ENCODE measurements at regions not wholly inside any gene's neighbourhood (a gene's known extent, or its start where the extent isn't known, plus 50 kb on each side); places are given as distances from the start of the nearest gene placed in this dataset.

- no peak overlapping the region for H3K14ac ChIP-seq (ENCODE audit: insufficient read length)
- H4K91ac ChIP-seq (replicated peaks; ENCODE audit: insufficient read length, low read length) = no peak overlapping the region
- 0 out of 2 replicates have a peak overlapping the region, but pooled peaks have one; percentile 11 for H2AFZ ChIP-seq (ENCODE audit: low read length)
- H3K4ac ChIP-seq (replicated peaks; ENCODE audit: insufficient read length, low read depth, low read length) = no peak overlapping the region
- WGBS, 2 experiments (ENCODE audit: extremely low coverage in 1 of 2, insufficient coverage in 1 of 2, insufficient read length in 1 of 2, insufficient replicate concordance in 2 of 2, low coverage in 1 of 2, low lambda C conversion rate in 2 of 2, missing lambda C conversion rate in 1 of 2) = 92% methylated on average over 33 of the region's 33 CpGs; no CpG with 5 or more reads in 1 of the 2 experiments
- no peak overlapping the region for H2AK5ac ChIP-seq (ENCODE audit: low read depth, low read length)
- TF ChIP-seq MAX (IDR thresholded peaks at IDR 0.05) (no peak), BACH1 (IDR thresholded peaks at IDR 0.05; ENCODE audit: low read length) (no peak), BCL11A (IDR thresholded peaks at IDR 0.05; ENCODE audit: low read depth in 2 of 2, low read length in 2 of 2) (no peak), TCF12 (IDR thresholded peaks at IDR 0.05; ENCODE audit: low read depth, low read length) (no peak), CHD2 (IDR thresholded peaks at IDR 0.05; ENCODE audit: low read length) (no peak), RAD21 (IDR thresholded peaks at IDR 0.05 in 1 of 2, conservative IDR thresholded peaks at IDR 0.05 in 1 of 2; ENCODE audit: low read depth in 2 of 2, low read length in 2 of 2) (no peak), SP4 (IDR thresholded peaks at IDR 0.05; ENCODE audit: low read length) (no peak)
- H3K18ac ChIP-seq (ENCODE audit: extremely low read depth, low read length) = no peak overlapping the region
- no peaks in the 10 kb centered on the region for H3K36me3 ChIP-seq (ENCODE audit: control insufficient read depth in 2 of 4, insufficient read depth in 4 of 4, low read length in 3 of 4)
- H3K4me1 ChIP-seq (replicated peaks in 1 of 4; ENCODE audit: control insufficient read depth in 3 of 4, insufficient read depth in 4 of 4, low read length in 3 of 4) = peaks cover 0 to 6% (median 0%) of the 10 kb centered on the region in 4 experiments; a peak in 3 of 7 replicates
- H3K23ac ChIP-seq (ENCODE audit: insufficient read length) = no peak overlapping the region
- no peaks in the 10 kb centered on the region for H4K20me1 ChIP-seq (replicated peaks in 1 of 2; ENCODE audit: control insufficient read depth in 1 of 2, insufficient read depth in 2 of 2, low read length in 2 of 2)
- H2BK120ac ChIP-seq (replicated peaks; ENCODE audit: low read depth, low read length) = no peak overlapping the region
- H3K4me2 ChIP-seq (ENCODE audit: insufficient read depth in 1 of 2, low read depth in 2 of 2, low read length in 2 of 2) = no peak overlapping the region
- H3K4me3 ChIP-seq (ENCODE audit: extremely low read depth in 1 of 4, insufficient read depth in 2 of 4, low read depth in 3 of 4, low read length in 4 of 4) = no peak overlapping the region
- no peak overlapping the region; the same call in 1 of the 2 replicates for H2BK12ac ChIP-seq (ENCODE audit: low read depth, low read length)
- no peak overlapping the region for H3K27ac ChIP-seq (ENCODE audit: low read depth, low read length)
- H3K27me3 ChIP-seq (replicated peaks in 1 of 4; ENCODE audit: control insufficient read depth in 3 of 4, extremely low read depth in 1 of 4, insufficient read depth in 3 of 4, low read length in 3 of 4) = no peaks in the 10 kb centered on the region
- no peak overlapping the region for H3K9ac ChIP-seq (replicated peaks in 1 of 4; ENCODE audit: extremely low read depth in 1 of 4, low read depth in 3 of 4, low read length in 3 of 4)
- FAIRE-seq (no peak), DNase-seq (ENCODE audit: low read depth in 1 of 2, low spot score in 2 of 2) (peak in 1 of 2 experiments; percentile 36)
- no peak overlapping the region for H4K5ac ChIP-seq (ENCODE audit: insufficient read length, low read depth, low read length)
- POLR2A ChIA-PET (ENCODE audit: partially characterized antibody) = interaction anchor here (0.6 kb wide), 1 partner anchor 129 kb away, joined by 3 read pairs; no protein-coding TSS in a partner anchor
- H3K79me1 ChIP-seq (ENCODE audit: low read depth, low read length) = no peaks in the 10 kb centered on the region
- no peak overlapping the region for H2BK5ac ChIP-seq (ENCODE audit: low read depth, low read length)
- H2BK15ac ChIP-seq (ENCODE audit: low read length) = no peak overlapping the region
- CTCF ChIA-PET (ENCODE audit: partially characterized antibody) = interaction anchor here (1.0 kb wide), 1 partner anchor 707 kb away, joined by 4 read pairs; no protein-coding TSS in a partner anchor
- H3K23me2 ChIP-seq (ENCODE audit: low read depth, low read length) = no peaks in the 10 kb centered on the region
- H3K56ac ChIP-seq (replicated peaks; ENCODE audit: insufficient read length, low read depth, low read length) = no peak overlapping the region
- no peaks in the 10 kb centered on the region for H3K9me3 ChIP-seq (ENCODE audit: insufficient read depth in 2 of 2, low read depth in 1 of 2, low read length in 1 of 2)
- H4K8ac ChIP-seq (ENCODE audit: extremely low read depth, insufficient read depth, low read length) = no peak overlapping the region
- H3K79me2 ChIP-seq (ENCODE audit: control insufficient read depth in 1 of 2, insufficient read depth in 2 of 2, low read length in 2 of 2) = no peaks in the 10 kb centered on the region
- H2BK20ac ChIP-seq (ENCODE audit: low read length) = no peak overlapping the region
These were observed 168.3 kb upstream of the TSHZ3 start for GRCh38 chr19:31517224-31518180.
